ENCODE measurements at regions not wholly inside any gene's neighbourhood (a gene's known extent, or its start where the extent isn't known, plus 50 kb on each side); places are given as distances from the start of the nearest gene placed in this dataset.

GRCh38 chr5:74382123-74382855 lies 258.2 kb downstream of the ENC1 start:
- Histone ChIP-seq H3K4me1 (ENCODE audit: low read depth) (peaks cover 6% of the 10 kb centered on the region), H3K36me3 (no peaks in the 10 kb centered on the region), H3K4me3 (no peak overlapping the region), H3K9me3 (ENCODE audit: low read depth) (no peaks in the 10 kb centered on the region), H3K27ac (peak overlapping the region; percentile 15), H3K27me3 (no peaks in the 10 kb centered on the region)
- no peak for DNase-seq (ENCODE audit: low read depth in 1 of 2, low spot score in 1 of 2)
- TF ChIP-seq CTCF (IDR thresholded peaks at IDR 0.05; ENCODE audit: low read depth, low read length), result no peak

- no peak overlapping the region for H3K4me3 ChIP-seq
- no peak overlapping the region for H3K27ac ChIP-seq
- no peaks in the 10 kb centered on the region for H3K9me3 ChIP-seq (ENCODE audit: low read depth)
- H3K4me1 ChIP-seq (ENCODE audit: low read depth), result peaks cover 6% of the 10 kb centered on the region
- no peaks in the 10 kb centered on the region for H3K27me3 ChIP-seq
- TF ChIP-seq CTCF (IDR thresholded peaks at IDR 0.05; ENCODE audit: low read depth, low read length), result no peak
- no peak for DNase-seq (ENCODE audit: low read depth in 1 of 2, low spot score in 1 of 2)
- H3K36me3 ChIP-seq, result no peaks in the 10 kb centered on the region
These were observed 260.3 kb downstream of the ENC1 start for GRCh38 chr5:74380193-74380592.

GRCh38 chr5:74378464-74378863 lies 262.1 kb downstream of the ENC1 start:
- no peak for DNase-seq (ENCODE audit: low read depth in 1 of 2, low spot score in 1 of 2)
- H3K4me3 ChIP-seq, result no peak overlapping the region
- no peaks in the 10 kb centered on the region for H3K36me3 ChIP-seq

GRCh38 chr5:74376187-74376586 lies 264.3 kb downstream of the ENC1 start:
- no peak overlapping the region for H3K27ac ChIP-seq
- no peaks in the 10 kb centered on the region for H3K27me3 ChIP-seq
- H3K36me3 ChIP-seq, result no peaks in the 10 kb centered on the region
- no peak for DNase-seq (ENCODE audit: low read depth in 1 of 2, low spot score in 1 of 2)
- H3K4me1 ChIP-seq (ENCODE audit: low read depth), result no peaks in the 10 kb centered on the region
- no peak overlapping the region for H3K4me3 ChIP-seq
- no peaks in the 10 kb centered on the region for H3K9me3 ChIP-seq (ENCODE audit: low read depth)
- no peak for TF ChIP-seq CTCF (IDR thresholded peaks at IDR 0.05; ENCODE audit: low read depth, low read length)

More at GRCh38 chr5:74378464-74378863, 262.1 kb downstream of the ENC1 start:
- no peaks in the 10 kb centered on the region for H3K27me3 ChIP-seq
- no peak overlapping the region for H3K27ac ChIP-seq
- H3K9me3 ChIP-seq (ENCODE audit: low read depth), result no peaks in the 10 kb centered on the region
- H3K4me1 ChIP-seq (ENCODE audit: low read depth), result peaks cover 2% of the 10 kb centered on the region
- no peak for TF ChIP-seq CTCF (IDR thresholded peaks at IDR 0.05; ENCODE audit: low read depth, low read length)

- no peaks in the 10 kb centered on the region for H3K4me1 ChIP-seq (ENCODE audit: low read depth)
- H3K4me3 ChIP-seq, result no peak overlapping the region
- DNase-seq (ENCODE audit: low read depth in 1 of 2, low spot score in 1 of 2), result no peak
- no peaks in the 10 kb centered on the region for H3K9me3 ChIP-seq (ENCODE audit: low read depth)
- H3K27ac ChIP-seq, result no peak overlapping the region
- no peak for TF ChIP-seq CTCF (IDR thresholded peaks at IDR 0.05; ENCODE audit: low read depth, low read length)
- H3K36me3 ChIP-seq, result no peaks in the 10 kb centered on the region
- no peaks in the 10 kb centered on the region for H3K27me3 ChIP-seq
These were observed 265.3 kb downstream of the ENC1 start for GRCh38 chr5:74375271-74375670.

All from cardiac muscle cell (in vitro differentiated cells and primary cell).